GM21447 (cell line): ENCODE measurements at regions not wholly inside any gene's neighbourhood (a gene's known extent, or its start where the extent isn't known, plus 50 kb on each side); places are given as distances from the start of the nearest gene placed in this dataset.

Experiments used
- ATAC-seq: cut with Tn5 transposase; IDR thresholded peaks from one replicate; pipeline ENCODE4 v1.9.1; 2021; ENCODE audit not compliant: unreplicated experiment

GRCh38 chr17:74076446-74076845, 127.0 kb upstream of the RPL38 start:
- ATAC-seq: no peak

GRCh38 chr17:74077231-74077630, 126.2 kb upstream of the RPL38 start:
- no peak for ATAC-seq

GRCh38 chr17:74078363-74078941, 125.0 kb upstream of the RPL38 start:
- no peak for ATAC-seq

- no peak for ATAC-seq
Observed at GRCh38 chr17:74079537-74080300, 123.8 kb upstream of the RPL38 start.

GRCh38 chr17:74080656-74081582, 122.6 kb upstream of the RPL38 start:
- ATAC-seq: no peak

DNA sequence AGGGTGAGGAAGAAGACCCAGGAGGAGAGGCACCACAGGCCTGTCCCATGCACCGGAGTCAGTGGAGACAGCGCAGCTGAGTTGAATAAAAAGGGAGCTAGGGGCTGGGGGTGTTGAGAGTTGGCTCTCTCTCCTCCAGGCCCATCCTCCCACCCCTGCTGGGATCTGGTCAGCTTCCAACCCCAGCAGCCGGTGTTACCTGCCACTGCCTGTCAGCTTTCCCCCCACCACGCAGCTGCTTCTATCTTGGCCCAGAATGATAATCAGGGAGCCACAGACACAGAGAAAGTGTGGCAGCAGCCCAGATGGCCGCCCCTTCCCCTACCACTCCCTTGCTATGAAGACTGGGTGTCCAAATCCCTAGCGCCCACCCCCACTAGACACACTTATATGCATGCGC, 120.6 kb upstream of the RPL38 start:
- no peak for ATAC-seq

GRCh38 chr17:74083321-74083720, 120.2 kb upstream of the RPL38 start:
- ATAC-seq: no peak

DNA sequence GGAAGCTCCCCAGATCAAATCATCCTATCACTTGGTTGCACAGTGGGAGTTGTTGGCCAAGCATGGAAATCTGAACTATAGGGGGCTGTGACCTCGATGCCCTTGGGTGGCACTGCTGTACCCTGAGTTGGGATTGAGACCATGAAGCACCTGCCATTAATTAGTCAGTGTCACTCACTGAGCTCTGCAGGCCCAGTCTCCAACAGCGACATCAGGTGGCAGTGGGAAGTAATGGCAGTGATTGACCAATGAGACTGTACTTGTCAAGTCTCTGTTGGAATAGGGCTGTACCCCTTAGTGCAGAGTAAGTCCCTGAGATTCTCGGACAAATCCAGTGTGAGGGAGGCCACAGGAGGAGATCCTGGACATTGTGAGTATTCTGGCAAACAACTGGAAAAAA, 118.0 kb upstream of the RPL38 start:
- no peak for ATAC-seq

DNA sequence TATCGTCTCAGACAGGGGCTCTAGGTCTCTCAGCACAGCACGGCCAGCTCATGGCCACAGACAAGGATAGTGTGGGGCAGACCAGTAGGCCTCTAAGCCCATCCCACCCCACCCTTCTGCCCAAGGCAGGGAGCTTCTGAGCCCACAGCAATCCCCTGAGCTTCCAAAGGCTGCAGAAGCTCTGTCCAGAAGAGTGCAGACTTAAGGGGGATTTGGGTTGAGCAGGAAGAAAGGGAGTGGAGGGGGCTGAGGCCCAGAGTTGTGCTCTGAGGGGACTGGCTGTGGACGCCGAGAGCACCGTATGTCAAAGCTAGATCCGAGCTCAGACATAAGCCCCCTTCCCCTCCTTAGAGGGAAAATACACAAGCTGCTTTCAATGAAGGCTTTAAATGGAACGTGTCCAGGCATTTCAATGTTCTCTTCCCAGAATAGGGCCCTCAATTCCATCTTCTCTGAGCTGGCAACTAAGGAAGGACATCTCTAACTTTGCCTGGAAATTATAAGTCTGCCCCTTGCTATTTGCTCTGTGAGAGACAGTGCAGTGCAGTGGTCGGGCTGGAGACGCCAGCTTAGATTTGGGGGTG, 116.4 kb upstream of the RPL38 start:
- no peak for ATAC-seq

- ATAC-seq: no peak
Observed at GRCh38 chr17:74088285-74088933, 115.1 kb upstream of the RPL38 start.

GRCh38 chr17:74088934-74089329, 114.5 kb upstream of the RPL38 start:
- no peak for ATAC-seq

- no peak for ATAC-seq
Observed at GRCh38 chr17:74089380-74089779, 114.1 kb upstream of the RPL38 start.

DNA sequence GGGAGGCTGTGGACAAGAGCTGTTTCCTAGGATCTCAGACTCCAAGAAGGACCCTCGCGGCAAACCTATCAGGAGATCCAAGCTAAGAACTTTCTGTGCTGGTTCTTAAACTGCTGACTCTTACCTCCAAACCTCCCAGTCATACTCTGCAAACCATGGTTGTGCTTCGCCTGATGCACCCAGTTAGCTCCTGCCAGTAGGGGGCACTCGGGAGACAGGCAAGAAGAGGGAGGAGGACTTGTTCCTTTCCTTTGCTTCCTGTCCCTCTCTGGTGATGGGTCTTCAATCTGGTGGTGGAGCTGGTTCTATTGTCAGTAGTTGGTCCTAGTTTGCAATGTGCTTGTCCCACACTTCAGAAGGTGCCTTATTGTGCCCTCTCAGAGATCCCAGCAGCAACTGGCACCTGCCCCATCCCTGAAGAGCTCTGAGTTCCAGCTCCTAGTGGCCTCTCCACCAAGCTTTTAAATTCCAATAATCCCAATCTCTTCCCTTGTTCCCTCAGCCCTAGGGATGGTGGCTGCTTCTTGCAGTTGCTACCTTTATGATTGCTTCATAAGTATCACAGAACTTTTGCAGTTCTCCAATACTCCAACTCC, 113.5 kb upstream of the RPL38 start:
- ATAC-seq: no peak

DNA sequence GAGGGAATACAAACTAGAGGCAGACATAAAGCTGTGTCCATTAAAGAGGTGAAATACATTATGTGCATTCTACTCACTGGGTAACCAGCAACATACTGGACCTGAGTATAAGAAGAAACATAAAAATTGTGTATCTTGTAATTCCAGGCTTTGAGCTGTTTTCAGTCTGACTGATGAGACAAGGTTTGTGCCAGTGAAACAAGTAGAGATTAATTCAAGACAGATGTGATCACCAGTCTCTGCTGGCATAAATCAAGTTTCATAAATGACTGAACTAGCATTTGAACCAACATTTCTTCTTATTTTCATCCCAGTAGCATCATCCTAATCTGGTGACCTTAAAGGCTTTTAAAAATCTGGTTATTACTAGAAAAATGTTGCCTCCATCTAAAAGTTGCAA, 108.8 kb upstream of the RPL38 start:
- ATAC-seq: no peak

- ATAC-seq: no peak
Observed at GRCh38 chr17:74096456-74096855, 107.0 kb upstream of the RPL38 start.

DNA sequence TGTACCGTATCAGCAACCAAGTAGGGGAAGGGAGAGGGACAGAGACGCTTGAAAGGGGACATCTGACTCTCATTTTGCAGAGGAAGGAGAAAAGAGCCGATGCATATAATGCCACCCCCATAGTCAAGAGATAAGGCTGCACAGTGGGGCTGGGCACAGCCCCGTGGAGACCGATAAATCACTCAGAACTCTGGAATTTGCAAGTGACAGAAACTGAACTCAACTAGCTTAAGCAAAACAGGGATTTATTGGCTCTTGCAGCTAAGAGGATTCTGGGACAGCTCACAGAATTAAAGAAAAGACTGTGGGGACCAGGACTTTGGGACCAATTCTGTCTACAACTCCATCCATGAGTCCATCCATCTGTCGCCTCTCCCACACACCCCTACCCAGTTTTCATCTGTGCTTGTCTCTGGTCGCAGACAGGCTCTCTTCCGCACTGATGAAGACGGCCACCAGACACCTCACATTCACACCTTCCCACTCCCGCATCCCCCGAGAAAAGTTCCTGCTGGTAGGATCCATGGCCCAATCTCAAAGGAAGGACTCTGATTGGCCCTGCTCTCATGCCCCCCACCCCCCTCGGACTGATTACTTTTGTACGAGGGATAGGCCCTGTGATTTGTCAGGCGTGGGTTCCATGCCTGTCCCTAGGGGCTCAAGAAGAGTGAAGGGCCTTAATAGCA, 105.9 kb upstream of the RPL38 start:
- ATAC-seq: no peak

- no peak for ATAC-seq
Observed at GRCh38 chr17:74098136-74099024, 105.1 kb upstream of the RPL38 start.

DNA sequence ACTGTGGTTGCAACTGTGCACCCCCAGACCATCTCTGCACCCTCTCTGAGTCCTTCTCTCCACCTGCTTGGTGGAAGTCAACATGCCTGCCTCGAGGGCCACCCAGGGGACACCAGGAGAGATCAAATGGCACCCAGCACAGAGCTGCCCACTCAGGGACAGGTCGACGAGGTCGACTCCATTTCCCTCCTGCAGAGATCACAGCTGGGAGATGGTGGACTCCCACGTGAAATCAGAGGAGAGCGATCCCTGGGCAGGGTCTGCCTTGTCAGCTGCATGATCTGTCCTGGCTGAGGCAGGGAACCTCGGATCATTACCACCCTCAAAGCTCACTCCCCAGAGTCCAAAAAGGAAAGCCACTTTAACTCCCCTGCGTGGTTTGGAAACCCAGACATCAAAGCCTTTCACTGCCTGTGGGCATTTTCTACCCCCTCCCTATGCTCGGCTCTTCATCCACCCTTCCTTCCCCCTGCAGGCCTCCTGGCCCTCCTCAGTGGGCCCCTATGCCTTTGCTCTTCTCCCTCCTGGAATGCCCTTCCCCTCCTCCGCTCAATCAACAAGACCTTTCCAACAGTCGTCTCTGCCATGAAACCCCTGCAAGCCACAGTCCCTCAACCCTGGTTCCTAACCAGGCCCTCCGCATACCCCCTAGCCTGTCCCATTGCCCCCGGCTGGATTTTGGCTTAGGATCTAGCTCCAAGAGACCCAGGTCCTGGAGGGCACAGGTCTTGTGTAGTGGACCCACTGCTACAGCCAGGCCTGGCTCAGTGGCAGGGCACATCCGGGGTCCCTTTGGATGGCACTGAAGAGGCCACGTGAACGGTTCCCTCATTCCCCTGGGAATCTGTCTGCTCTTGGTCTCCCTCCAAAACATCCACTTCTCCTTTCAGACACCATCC, 103.8 kb upstream of the RPL38 start:
- no peak for ATAC-seq
